OCI-M1 (cell line): ENCODE measurements at regions not wholly inside any gene's neighbourhood (a gene's known extent, or its start where the extent isn't known, plus 50 kb on each side); places are given as distances from the start of the nearest gene placed in this dataset.
A peak's percentile ranks its signal among the peaks of the same experiment; 100 is the strongest.

Experiments used
- DNase-seq: peaks from one replicate; lab custom pipeline; 2025; lab: John Stamatoyannopoulos, UW

DNA sequence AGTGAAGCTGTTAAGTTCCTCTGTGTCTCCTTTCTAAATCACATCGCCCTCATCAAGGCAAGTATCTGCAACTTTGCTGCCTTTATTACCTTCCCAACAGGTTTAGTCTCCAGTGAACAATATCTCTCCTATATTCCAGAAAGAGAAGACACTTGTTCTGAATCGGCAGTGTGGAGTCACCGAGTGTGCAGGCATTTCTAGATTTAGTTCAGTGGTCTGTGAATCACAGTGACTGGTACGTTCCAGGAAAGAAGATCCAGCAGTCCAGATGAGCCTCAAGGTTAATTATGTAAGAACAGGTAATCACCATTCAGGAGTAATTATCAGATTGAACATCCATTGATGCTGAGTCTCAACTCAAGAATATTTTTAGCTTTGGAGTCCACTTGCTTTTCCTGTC, 497.0 kb downstream of the FOXO1 start:
- DNase-seq = no peak

DNA sequence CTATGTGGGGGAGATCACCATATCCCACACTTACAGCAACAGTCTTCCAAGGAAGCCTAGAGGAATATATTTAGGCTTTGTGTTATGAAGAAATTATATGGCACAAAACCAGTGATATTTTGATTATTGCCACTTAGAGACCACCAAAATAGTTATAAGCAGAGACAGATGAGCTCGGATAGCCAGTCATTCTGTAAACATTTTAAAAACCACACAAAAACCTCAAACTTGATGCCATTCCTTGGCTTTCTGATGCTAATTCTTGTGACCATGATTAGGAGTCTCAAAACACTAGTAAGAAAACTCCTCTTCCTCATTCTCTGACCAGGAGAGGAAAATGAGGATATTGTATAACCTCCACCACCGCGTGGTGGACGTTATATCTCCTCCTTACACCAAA, 496.4 kb downstream of the FOXO1 start:
- DNase-seq = no peak

DNA sequence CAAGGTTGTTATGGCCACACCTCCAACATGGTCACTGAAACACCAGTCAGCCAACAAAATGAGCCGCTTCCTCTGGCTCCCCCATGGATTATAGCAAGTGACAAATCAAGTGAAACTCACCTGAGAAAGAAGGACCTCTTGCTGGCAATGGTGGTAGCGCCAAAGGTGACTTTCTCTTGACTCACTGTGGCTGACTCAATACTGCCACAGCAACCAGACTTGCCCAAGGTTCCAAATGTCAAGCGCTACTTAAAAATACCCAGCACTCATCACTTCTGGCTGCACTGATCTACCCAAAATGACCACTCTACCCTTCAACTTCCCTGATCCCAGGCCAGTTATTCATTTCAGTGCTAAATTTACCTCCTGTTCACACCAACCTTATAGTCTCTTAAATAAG, 495.5 kb downstream of the FOXO1 start:
- no peak for DNase-seq

DNA sequence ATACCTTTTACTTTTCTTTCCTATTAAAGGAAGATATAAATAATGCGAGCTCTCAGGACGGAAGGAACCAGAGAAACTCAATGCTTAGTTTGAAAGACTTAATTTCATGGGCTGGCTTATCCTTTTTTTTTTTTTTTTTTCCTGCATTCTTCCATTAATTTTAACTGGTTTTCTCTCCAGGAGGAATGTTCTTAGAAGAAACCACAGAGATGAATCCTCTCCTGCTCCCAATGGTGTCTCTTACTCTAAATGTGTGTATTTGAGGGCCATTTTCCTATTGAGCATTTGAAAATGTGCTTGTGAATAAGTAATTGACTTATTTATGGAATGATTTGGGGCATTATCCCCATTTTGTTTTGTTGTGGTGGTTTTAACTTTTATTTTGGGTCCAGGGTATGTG, 494.9 kb downstream of the FOXO1 start:
- DNase-seq = no peak

DNA sequence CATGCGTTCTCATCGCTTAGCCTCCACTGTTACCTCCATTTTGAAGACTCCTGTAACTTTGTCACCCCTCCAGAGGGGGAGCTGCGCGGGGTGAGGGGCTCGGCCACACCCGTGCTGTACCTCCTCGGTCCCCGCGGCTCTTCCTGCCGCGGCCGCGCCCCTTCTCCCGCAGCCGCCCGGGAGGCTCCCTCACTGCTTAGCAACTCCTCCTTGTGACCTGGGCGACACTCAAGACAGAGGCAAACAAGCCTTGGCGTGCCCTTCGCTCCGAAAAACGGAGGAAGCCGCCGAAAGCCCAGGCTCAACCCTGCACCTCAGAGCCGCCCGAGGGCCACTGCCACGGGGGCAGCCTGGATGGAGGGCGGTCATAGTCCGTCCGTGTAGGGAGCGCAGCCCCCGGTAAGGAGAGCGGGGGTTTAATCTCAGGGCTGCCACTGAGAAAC, 494.3 kb downstream of the FOXO1 start:
- no peak for DNase-seq

DNA sequence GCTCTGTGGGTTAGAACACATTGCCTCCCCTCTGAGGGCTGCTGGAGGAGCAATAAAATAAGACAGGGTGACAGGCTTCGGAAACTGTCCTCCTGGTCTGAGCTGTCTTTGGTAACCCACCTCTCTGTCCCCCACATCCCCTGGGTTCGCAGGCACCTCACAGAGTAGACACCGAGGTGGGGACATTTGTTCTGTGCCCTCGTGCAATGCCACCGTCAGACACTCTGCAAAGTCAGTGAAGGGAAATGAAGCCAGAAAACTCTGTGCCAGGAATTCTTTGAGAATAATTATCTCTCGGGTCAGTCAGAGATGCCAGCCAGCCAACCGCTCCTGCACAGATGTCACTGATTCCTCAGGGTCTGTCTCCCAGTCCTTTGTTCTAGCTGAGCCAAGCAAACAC, 493.6 kb downstream of the FOXO1 start:
- DNase-seq = no peak

DNA sequence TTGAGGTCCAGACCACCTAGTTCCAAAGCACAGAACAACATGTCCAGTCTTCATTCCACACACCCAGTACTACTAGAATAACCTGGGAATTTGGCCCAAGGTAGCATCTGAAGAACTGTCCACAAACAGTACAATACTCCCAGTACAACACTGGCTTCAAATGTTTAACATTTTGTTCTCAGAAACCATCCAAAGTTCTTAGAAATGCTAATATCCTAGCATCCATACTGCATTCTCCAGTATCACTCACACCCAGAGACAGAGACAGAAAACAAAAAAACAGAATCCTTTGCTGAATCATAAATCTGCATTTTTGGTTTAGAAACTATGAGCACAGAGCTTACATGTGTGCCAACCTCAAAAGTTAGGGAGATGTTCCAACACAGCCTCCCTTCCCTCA, 490.8 kb downstream of the FOXO1 start:
- DNase-seq = no peak

DNA sequence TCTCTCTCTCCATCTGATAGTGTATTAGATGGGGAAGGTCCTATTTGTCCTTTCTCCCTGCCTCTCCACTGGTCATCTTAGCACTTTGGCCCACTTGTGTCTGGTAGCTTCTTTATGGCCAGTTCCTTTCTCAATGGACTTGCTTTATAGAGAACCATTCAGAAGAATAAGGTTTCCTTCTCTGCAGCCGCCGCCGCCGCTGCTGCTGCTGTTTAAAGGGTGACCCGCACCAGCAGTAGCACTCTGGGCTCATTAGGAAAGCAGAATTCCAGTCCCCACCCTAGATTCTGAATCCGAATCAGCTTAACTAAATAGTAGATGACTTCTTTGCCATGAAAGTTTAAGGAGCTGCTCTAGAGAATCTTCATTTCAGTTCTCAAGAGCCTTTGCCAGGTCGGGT, 490.2 kb downstream of the FOXO1 start:
- DNase-seq = no peak

DNA sequence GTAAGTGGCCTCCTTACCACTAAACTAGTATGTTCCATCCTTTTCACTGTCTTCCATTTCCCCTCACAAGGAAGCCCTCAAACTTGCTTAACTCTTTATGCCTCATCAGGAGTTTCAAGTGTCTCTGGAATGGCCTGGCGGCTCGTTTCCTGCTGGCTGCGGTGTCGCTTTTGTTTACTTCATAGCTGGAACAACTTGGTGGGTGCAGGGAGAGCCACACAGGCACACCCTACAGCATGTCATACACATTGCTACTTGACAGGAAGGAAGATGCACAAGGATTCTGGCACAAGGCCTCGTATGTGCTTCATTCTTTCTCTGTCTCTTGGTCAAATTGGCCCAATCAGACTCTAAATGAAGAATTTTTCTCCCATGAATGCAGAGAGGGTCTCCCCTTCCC, 488.3 kb downstream of the FOXO1 start:
- no peak for DNase-seq

DNA sequence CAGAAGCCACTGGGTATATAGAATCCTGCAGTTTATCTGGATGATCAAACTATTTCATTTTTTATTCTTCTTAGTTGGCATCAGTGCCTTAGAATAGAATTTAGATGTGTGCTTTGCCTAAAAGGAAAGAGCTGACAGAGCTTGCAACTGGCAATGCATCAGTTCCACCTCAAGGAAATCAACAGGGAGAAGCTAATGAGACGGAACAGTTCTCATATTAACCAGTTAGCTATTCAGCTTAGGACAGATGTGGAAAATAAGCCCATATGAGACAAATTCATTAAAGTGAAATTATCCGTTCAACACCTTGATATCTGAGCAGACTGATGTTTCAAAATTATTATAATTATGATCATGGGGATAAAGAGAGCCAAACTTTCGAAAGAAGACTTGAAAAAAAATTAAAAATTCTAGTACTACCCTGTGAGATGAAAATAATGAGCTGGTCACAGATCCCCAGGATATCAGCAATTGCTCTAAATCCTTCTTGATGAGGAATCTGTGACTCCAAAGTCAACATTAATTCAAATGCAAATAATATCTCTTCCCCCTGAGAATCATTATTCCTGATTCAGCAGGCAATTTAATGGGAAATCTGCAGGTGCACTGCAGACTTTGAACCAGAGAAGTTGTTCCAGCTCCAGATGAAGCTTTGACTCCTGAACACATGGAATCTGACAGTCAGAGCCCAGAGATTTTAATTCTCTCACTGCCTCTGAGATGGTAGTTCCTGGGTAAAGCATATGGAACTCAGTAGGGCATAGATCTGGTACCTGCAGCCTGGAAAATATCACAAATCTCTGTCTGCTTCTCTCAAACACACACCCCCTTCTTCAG, 486.8 kb downstream of the FOXO1 start:
- DNase-seq = no peak

DNA sequence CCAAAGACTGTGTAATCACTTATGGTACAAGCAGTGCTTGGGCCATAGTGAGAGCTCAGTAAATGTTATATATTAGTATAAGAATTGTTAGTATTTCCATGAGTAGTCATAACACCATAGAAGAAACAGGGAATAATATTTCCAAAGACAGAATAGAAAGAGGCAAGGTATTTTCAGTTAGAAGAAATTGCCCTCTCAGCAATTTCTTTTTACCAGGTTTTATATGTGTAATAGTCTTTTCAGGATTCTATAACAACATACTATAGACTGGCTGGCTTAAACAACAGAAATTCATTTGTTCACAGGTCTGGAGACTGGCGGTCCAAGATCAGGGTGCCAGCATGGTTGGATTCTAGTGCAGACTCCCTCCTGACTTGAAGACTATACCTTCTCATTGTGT, 485.7 kb downstream of the FOXO1 start:
- no peak for DNase-seq

DNA sequence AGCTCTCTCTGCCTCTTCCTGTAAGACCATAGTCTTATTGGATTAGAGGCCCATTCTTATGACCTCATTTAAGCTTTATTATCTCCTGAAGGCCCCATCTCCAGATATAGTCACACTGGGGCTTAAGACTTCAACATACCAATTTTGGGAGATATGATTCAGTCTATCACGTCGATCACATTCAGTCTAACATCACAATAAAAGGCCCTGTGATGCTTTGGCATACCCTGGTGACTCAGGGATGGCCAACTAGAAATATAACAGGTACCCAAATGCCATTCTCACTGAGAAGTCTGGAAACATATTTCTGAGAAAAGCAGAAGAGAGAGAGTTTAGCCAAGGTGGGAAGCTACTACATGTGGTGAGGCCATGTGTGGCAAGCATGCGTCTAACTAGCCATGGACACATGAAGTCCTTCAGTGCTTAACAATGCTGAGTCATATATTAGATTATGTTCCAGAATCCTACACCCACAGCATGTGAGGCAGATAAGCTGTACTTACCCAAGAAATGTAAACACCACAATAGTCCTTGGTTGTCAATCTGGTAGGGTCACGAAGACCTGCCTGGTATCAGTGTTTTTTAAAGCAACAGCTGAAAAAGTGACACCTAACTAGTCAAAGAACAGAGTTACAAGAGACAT, 485.1 kb downstream of the FOXO1 start:
- peak; percentile 87 for DNase-seq

DNA sequence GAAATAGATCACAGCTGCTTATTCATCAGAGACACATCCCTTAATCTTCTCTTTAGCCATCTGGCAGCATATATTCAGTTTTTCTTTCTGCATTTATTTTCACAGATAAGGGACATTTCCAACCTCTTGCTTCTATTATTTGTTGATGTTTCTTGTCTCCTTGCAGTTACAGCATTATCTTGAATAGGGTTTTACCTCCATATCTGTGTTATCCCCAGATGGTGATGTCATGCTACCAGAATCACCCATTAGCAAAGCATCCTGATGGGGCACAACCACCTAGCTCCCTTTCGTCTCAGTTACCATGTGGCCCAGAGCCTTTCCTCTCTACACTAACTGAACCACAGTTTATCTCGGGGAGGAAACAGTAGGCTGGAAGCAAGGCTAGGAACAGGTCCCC, 483.9 kb downstream of the FOXO1 start:
- DNase-seq = no peak

DNA sequence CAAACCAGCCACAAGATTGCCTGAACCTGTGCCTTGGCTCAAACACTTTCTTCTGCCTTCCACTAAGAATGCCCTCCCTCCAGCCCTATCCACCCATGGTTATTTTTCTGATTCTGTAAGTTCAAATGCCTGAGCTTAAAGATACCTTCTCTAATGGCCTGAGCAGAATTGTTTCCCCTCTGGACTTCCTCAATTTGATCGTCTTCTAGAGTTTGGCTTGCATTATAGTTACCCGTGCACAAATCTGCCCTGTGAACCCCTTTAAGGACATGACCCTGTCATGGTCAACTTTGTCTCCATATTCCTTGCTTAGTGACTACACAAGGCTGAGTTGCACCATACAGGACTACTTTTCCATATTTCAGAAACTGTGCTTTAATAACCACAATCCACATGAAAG, 481.0 kb downstream of the FOXO1 start:
- DNase-seq = no peak

DNA sequence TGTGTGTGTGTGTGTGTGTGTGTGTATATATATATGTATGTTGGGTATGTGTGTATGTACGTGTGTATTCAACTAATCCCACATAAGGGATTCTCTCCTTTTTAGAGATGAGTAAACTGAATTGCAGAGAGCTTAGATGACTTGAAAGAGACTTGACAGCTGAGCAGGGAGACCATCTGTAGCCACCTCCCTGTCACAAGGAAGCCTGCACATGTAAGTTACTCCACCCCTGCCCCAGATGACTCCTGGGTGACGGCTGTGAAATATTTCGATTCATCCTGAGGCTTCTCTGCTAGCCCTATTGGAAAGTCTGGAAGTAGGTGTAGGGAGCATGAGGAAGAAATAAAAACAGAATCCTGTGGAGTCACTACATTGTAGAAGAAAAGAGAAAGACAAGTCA, 480.4 kb downstream of the FOXO1 start:
- no peak for DNase-seq

DNA sequence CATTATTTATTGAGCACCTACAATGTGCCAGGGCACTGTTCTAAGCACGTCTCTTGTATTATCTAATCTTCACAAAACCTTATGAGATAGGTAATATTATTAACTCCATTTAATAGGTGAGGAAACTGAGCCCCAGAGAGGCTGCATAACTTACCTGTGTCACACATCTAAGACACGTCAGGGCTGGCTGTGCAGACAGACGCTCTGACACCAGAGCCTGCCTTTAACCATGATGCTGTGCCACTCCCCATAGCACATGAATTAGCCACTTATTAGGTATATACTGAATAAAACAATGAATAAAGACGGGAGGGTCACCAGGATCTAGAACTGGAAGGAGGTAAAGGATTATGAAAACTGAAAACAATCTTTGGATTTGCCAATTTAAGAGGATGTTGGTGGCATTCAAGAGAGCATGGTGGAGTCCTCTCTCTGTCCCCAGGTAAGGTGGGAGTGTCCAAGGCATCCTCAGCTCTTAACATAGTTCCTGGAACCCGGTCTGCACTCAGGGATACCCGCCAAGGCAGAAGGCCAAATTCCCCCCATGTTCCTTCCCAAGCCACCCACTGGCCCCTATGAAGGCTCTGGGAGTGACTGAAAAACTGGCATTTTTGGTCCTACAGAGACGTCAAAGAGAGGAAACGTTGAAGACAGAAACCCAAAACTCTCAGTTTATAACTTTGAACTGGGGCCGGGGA, 479.7 kb downstream of the FOXO1 start:
- DNase-seq = no peak

DNA sequence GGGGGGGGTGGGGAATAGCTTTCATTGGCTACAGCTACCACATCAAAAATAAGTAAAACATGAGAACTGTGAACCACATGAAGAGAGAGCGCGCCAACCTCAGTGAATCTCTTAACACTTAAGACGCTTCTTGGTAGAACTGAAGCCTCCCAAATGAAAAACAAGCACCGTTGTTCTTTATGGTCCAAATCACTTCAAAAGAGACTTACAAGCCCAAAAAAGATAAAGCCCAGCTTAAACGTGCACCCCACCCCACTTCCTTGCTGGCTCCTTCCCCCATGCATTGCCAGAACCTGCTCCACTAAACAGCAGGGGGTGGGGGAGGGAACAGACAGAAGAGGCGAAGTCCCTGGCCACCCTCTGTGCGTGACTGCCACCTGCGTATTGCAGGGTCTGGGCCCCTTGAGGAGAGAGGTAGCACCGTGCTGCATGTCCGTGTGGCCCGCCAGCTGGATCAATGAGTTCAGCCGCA, 479.1 kb downstream of the FOXO1 start:
- DNase-seq = no peak

DNA sequence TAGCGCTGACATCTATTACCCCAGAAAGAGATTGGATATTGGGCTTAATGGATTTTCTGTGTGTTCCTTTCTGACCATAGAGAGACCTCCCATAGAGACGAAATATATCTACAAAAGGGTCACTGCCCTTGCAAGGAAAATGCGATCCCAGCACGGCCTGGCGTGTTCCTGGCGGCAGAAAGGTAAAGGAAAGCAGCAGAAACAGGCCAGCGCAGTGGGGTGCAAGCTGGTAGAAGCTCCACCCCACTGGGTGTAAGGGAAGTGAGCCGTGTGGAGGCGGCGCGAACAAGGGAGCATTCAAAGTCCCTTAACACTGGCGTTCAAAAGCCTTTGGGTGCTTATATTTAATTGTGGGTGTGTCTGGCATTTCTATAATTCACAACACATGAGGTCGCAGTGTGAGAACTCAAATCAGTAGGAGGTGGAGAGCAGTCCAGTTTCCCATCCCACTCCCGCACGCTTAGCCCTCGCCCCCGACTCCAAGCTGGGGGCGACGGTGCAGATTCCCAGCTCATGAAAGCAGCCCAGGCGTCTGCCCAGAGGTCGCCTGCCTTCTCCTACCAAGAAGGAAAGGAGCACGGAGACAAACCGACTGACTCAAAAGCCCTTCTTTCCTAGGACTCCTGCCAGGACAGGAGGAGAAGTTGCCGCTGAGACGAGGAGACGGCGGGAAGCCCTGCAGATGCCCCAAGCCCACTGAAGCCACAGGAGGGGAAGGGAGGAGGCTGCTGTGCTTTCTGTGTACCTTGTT, 478.4 kb downstream of the FOXO1 start:
- no peak for DNase-seq

DNA sequence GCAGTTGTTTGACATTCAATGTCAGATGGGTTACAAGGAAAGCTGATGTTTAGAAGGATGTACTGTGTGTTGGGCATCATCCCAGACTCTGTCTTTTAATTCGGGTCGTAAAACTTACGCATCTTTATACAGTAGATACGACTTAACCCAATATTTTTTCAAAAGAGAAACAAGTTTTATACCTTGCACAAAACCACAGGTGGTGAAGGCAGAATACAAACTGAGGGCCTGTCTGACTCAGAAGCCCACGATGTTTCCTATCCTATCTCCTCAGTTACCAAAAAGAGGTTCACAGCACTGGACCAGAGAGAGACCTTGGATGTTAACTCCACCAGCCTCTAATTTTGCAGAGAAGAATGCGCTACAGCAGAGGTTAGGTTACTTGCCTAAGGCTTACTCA, 477.0 kb downstream of the FOXO1 start:
- no peak for DNase-seq

DNA sequence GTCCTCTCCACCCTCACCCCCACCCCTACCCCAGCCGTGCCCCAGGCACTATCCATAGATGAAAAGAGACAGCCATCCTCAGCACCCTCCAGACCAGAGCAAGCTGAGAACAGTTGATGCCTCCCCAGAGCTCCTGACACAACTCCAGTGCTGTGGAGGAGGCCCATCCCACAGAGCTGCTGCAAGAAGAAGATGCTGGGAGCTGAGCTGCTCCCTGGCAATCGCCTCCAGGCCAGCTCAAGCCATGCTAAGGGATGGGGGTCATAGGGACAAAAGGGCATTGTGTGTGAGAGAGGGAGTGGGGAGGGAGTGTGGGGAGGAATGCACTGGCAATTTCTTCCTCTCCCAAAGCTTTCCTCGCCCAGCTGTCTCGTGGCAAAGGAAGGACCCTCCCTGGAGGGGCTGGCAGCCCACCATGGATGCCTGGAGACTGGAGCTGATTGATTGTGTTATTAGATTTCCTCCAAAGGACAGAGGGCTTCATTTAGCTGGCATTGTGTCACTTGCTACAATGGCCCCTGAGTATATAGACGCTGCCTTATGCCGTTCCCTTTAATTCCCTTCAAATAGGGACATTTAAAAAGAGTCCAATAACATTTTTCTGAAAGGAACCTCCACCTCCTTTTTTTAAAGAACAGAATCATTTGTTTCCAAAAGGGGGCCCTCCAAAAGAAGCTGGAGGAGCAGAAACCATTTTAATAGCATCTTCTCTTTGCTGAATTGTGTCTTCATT, 476.4 kb downstream of the FOXO1 start:
- DNase-seq = no peak

DNA sequence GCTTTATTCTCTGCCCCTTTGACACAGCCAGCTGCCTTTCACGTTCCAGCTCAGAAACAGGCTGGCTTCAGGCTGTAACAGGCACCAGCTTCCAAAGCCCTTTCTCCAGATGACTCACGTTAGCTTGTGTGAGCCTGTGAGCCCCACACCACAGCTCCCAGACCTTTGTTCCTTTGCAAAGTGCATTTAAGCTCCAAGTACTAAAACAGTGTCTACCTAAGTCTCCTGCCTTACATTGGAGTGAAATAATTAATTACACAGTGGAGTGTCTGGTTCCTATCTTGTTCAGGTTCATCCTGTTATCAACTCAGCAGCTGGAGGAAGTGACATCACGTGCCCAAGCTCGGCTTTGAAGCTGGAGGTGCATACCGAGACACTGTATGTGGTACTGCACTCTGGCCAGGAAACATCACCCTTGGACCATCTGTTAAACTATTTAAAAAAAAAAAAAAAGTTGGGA, 475.8 kb downstream of the FOXO1 start:
- DNase-seq = peak; percentile 49
